Pancreas (tissue), 10 donors: ENCODE measurements at regions not wholly inside any gene's neighbourhood (a gene's known extent, or its start where the extent isn't known, plus 50 kb on each side); places are given as distances from the start of the nearest gene placed in this dataset.
A peak's percentile ranks its signal among the peaks of the same experiment; 100 is the strongest.

ENCODE experiments used
- ATAC-seq, 4 donors: fragments of 200-7000 bp; cut with Tn5 transposase; one replicate each; pipeline versions ENCODE4 v1.8.0 to v1.9.1; 2020; ENCODE audit warnings: mild to moderate bottlenecking in 4 of 4, moderate library complexity in 4 of 4
- DNase-seq, 6 donors: peaks; one replicate each; pipeline ENCODE4 v3.0.0-alpha.2; 2020
- FAIRE-seq: peaks from 2 replicates; lab custom pipeline; 2012; peaks lifted over from hg19 to GRCh38; lab: Jason Lieb, UNC
- H3K27ac ChIP-seq, 4 donors: fragments of 200-600 bp; sonication (generic); 1 replicate in 3 of 4; 2 replicates in 1 of 4; pipeline versions ENCODE4 v1.5.0 to v1.8.0; 2020
- H3K27me3 ChIP-seq, 4 donors: fragments of 200-600 bp; one replicate each; pipeline ENCODE4 v1.8.0; 2021
- H3K36me3 ChIP-seq, 3 donors: fragments of 200-600 bp; sonication (generic) in 1 of 3; one replicate each; pipeline versions ENCODE4 v1.5.0 to v1.8.0; 2020 to 2021
- H3K4me1 ChIP-seq, 3 donors: fragments of 200-600 bp; one replicate each; pipeline ENCODE4 v1.8.0; 2021
- H3K4me3 ChIP-seq, 4 donors: fragments of 200-600 bp; sonication (generic) in 2 of 4; one replicate each; pipeline versions ENCODE4 v1.5.0 to v1.8.0; 2020 to 2021
- H3K9me3 ChIP-seq, 4 donors: fragments of 200-600 bp; one replicate each; pipeline ENCODE4 v1.8.0; 2021
- WGBS, 2 donors: extraction: QIAGEN DNeasy Blood & Tissue Kit; methylation state at CpG; one replicate each; pipeline ENCODE4 v1.1.7; 2013; 5-methylcytosine and 5-hydroxymethylcytosine counted together
- intact Hi-C, 3 donors: fragments of 100-400 bp; cut with DNase I; formaldehyde crosslinking; loops; one replicate each; pipeline versions ENCODE4 v1.11.1 to v1.14.2; 2022
- TF ChIP-seq, protein P1 (sequence below), 4 donors: fragments of 200-600 bp; sonication (generic) in 3 of 4; IDR thresholded peaks; one replicate each; pipeline versions ENCODE4 v1.5.0 to v1.8.0; 2021; ENCODE audit warnings: antibody characterized with exemption in 4 of 4
- donor health status: healthy with polysubstance abuse.
- donor health status: DM: no; HTN: no; CAD: no; lungs with moderate emphysema.
- donor health status: DM: no; HTN: no; CAD: no.
- donor health status: control.
- donor health status: control.
- donor health status: Bipolar disorder and iron deficiency.
- donor health status: DM: yes; HTN: yes; CAD: no.
- donor health status: DM: no; HTN: no; CAD: no.
- donor health status: DM: no; HTN: no; CAD: no.
- donor health status: DM: yes; HTN: yes; CAD: no.

DNA sequence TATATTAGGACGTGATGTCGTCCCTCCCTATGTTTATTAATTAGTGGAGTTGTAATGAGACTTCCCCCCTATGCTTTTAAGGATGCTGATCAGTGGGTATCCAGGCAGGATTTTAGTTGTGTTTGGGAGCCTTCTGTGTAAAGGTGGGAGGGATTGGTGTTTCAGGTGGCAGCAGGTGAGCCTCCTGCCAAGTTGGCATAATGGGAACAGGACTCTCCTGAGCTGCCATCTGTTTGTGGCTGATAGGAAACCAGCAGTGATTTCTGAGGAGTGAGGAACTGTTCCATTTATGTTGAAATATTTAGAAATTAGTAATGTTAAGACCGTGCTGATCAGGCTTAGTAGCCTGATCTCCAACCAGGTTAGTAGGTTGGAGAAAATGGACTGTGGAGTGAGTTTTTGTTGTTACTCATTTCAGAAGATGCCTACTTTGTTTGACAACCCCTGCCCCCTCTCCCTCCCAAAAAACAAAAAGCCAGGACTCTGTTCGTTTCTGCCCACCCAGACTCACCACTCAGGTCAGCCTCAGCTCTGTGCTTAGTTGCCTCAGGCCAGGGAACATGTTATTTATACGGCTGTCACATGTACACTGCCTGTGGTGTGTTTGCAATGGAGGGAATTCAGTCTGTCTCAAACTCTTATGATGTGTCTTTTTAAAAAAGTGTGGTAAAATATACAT lies 55.4 kb upstream of the TULP4 start:
- 67 to 69% methylated on average over 5 of the region's 5 CpGs for WGBS, 2 donors
- Histone ChIP-seq H3K27me3 (no peaks in the 10 kb centered on the region), H3K9me3 (no peaks in the 10 kb centered on the region), H3K27ac (no peak overlapping the region), H3K4me1 (peaks cover 0 to 5% (median 0%) of the 10 kb centered on the region in 3 donors), H3K36me3 (no peaks in the 10 kb centered on the region), H3K4me3 (no peak overlapping the region)
- ATAC-seq (peak in 3 of 4 donors; percentile 37 to 76 (median 53)), FAIRE-seq (no peak), DNase-seq (no peak)
- intact Hi-C loops: no loop called here
- TF ChIP-seq, protein P1, sequence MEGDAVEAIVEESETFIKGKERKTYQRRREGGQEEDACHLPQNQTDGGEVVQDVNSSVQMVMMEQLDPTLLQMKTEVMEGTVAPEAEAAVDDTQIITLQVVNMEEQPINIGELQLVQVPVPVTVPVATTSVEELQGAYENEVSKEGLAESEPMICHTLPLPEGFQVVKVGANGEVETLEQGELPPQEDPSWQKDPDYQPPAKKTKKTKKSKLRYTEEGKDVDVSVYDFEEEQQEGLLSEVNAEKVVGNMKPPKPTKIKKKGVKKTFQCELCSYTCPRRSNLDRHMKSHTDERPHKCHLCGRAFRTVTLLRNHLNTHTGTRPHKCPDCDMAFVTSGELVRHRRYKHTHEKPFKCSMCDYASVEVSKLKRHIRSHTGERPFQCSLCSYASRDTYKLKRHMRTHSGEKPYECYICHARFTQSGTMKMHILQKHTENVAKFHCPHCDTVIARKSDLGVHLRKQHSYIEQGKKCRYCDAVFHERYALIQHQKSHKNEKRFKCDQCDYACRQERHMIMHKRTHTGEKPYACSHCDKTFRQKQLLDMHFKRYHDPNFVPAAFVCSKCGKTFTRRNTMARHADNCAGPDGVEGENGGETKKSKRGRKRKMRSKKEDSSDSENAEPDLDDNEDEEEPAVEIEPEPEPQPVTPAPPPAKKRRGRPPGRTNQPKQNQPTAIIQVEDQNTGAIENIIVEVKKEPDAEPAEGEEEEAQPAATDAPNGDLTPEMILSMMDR (IDR thresholded peaks at IDR 0.05): no peak

DNA sequence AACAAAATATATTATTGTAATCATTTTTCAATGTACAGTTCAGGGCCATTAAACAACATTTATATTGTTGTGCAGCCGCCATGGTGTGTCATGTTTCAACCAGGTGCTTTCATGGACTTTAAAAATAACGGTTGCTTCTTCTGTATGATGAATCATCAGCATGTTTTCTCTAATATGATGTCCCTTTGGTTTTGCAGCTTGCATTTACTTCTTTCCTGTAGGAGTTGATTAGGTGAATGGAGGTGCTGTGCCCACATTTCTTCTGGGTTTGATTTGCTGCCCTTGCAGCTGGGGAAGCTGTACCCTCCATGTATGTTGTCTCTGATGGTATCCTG lies 54.9 kb upstream of the TULP4 start:
- intact Hi-C loops: no loop called here
- ATAC-seq: no peak

DNA sequence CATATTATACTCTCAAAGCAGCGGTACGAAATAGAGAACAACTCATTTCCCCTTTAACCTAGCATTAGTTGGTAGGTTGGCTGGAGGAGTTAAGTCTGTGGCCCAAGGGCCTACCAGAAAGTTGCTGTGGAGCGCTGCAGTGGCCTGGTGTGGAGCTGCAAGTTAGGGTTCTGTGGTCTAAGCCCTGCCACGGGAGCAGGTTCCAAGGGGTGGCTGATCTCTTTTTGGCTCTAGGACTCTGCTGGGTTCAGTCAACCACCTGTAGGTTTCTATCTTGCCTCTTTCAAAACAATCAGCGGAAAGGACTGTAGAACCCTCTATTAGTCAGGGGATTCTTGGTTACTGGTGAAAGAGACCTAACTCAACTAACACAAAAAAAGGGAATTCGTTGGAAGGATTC lies 54.5 kb upstream of the TULP4 start:
- ATAC-seq: no peak
- TF ChIP-seq, protein P1 (IDR thresholded peaks at IDR 0.05): no peak

More for the DNA sequence above, 54.9 kb upstream of the TULP4 start:
- Histone ChIP-seq H3K4me3 (no peak overlapping the region), H3K36me3 (no peaks in the 10 kb centered on the region), H3K9me3 (no peaks in the 10 kb centered on the region), H3K27ac (no peak overlapping the region), H3K27me3 (no peaks in the 10 kb centered on the region), H3K4me1 (peaks cover 0 to 5% (median 0%) of the 10 kb centered on the region in 3 donors)
- FAIRE-seq (no peak), DNase-seq (no peak)
- 89 to 100% methylated on average over 2 of the region's 2 CpGs for WGBS, 2 donors
- TF ChIP-seq, protein P1 (IDR thresholded peaks at IDR 0.05): no peak

DNA sequence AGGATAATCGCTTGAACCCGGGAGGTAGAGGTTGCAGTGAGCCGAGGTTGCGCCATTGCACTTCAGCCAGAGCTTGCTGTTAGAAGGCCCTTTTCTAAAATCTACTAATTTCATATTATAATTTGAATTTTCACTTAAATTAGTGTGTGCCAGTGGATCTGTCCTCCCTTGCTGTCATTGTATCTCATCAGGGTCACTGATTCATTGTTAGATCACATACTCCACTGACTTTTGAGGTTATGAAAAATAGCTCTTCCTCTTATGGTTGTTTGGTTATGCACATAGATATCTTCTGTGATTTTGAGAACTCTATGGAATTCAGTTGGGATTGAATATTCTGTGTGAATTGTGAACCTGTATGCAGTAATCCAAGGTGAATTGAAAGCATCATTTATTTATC lies 53.1 kb upstream of the TULP4 start:
- no peak overlapping the region for H3K27ac ChIP-seq
- no peak for FAIRE-seq
- TF ChIP-seq, protein P1 (IDR thresholded peaks at IDR 0.05): no peak
- H3K9me3 ChIP-seq: no peaks in the 10 kb centered on the region
- H3K27me3 ChIP-seq: no peaks in the 10 kb centered on the region
- intact Hi-C loops: no loop called here
- H3K36me3 ChIP-seq: no peaks in the 10 kb centered on the region
- no peak for DNase-seq
- H3K4me3 ChIP-seq: no peak overlapping the region
- no peak for ATAC-seq
- WGBS, 2 donors: 98 to 100% methylated on average over 4 of the region's 4 CpGs
- H3K4me1 ChIP-seq: peaks cover 0 to 5% (median 0%) of the 10 kb centered on the region in 3 donors

More for the DNA sequence above, 54.5 kb upstream of the TULP4 start:
- no peaks in the 10 kb centered on the region for H3K36me3 ChIP-seq
- no peak overlapping the region for H3K27ac ChIP-seq
- no peak overlapping the region for H3K4me3 ChIP-seq
- peaks cover 0 to 5% (median 0%) of the 10 kb centered on the region in 3 donors for H3K4me1 ChIP-seq
- FAIRE-seq: no peak
- 94 to 96% methylated on average over 6 of the region's 6 CpGs for WGBS, 2 donors
- DNase-seq: no peak
- H3K9me3 ChIP-seq: no peaks in the 10 kb centered on the region
- intact Hi-C loops: no loop called here
- H3K27me3 ChIP-seq: no peaks in the 10 kb centered on the region

DNA sequence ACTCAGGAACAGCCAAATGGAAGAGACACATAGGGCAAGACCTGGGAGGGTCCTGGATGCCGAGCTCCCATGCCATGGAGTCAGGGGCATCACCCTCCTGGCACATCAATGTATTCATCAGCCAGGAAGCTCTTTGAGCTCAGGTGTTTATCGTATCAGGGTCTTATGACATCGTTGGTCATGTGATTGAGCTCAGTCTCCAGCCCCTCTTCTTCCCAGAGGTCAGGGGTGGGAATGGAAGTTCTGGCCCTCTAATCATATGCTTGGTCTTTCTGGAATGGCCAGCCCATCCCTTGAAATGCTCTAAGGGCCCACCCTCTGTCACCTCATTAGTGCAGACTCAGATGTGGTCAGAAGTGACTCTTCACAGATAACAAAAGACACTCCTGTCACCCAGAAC lies 52.4 kb upstream of the TULP4 start:
- Histone ChIP-seq H3K9me3 (no peaks in the 10 kb centered on the region), H3K36me3 (no peaks in the 10 kb centered on the region), H3K4me3 (no peak overlapping the region), H3K27ac (no peak overlapping the region), H3K27me3 (no peaks in the 10 kb centered on the region), H3K4me1 (peaks cover 0 to 5% (median 0%) of the 10 kb centered on the region in 3 donors)
- TF ChIP-seq, protein P1 (IDR thresholded peaks at IDR 0.05): no peak
- intact Hi-C loops: no loop called here
- FAIRE-seq: no peak
- 96 to 97% methylated on average over 3 of the region's 3 CpGs for WGBS, 2 donors
- DNase-seq: no peak
- no peak for ATAC-seq
